Islet precursor cell (in vitro differentiated cells): ENCODE measurements at regions not wholly inside any gene's neighbourhood (a gene's known extent, or its start where the extent isn't known, plus 50 kb on each side); places are given as distances from the start of the nearest gene placed in this dataset.
"Not testable (repeated sequence)": the region's sequence is repeated elsewhere in the genome, so short reads cannot be mapped to it uniquely, and the experiment has no call there.

Source experiments
- DNase-seq: peaks from one replicate; pipeline ENCODE4 v3.0.0-alpha.2; 2018

- DNase-seq: no peak
Measured at GRCh38 chr7:10355816-10356215, 617.9 kb upstream of the PHF14 start.

DNA sequence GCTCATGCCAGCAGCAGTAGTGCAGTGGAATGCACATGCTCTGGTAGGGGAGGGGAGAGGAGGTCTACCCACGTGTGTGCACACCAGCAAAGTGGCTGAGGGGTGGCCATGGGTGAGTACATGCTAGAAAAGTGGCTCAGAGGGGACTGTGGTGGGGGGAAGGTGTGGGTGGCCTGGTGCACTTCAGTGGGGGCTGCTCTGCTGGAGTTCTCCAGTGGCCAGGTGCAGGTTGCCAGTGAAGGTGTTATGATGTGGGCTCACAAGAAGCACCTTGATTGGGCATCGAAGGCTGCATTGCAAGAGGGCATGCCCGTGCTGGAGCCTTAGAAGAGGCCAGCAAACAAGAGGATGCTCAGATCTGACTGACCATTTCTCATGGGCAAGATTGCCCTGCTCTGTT, 613.6 kb upstream of the PHF14 start:
- no peak for DNase-seq

DNA sequence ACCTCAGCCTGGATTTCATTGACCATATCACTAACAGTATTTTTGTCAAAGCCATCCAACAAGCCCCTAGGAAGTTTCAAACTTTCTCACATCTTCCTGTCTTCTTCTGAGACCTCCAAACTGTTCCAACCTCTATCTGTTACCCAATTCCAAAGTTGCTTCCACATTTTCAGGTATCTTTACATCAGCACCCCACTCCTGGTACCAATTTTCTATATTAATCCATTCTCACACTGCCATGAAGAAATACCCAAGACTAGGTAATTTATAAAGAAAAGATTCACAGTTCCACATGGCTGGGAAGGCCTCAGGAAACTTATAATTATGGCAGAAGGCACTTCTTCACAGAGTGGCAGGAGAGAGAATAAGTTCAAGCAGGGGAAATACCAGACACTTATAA, 571.9 kb upstream of the PHF14 start:
- DNase-seq: no peak

DNA sequence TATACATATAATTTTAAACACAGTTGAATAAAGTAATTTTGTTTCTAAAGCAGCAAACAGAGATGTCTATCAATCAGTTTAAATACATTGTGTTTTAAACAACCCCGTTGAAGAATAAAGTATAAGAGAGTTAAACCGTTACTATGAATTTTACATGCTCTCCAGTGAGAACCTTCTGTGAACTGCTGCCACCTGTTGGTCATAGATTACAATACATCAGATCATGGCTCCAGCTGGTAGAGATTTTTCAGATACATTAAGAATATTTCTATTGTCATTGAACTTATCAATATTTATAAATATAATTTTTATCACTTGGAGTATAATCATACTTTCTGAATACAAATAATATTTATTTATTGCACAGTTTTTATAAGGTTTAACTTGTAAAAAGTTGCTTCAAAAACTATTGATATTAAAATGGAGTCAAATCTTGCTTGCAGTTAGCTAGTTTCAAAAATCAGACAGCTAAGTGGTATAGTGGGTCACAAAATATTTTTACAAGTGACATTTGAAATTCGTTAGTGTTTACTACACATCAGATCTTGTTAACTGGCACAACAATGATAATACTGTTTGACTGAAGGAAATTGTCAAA, 561.2 kb upstream of the PHF14 start:
- DNase-seq: no peak

- DNase-seq: no peak
Measured at GRCh38 chr7:10418985-10419384, 554.7 kb upstream of the PHF14 start.

GRCh38 chr7:10429031-10429430, 544.6 kb upstream of the PHF14 start:
- no peak for DNase-seq

GRCh38 chr7:10429511-10429910, 544.2 kb upstream of the PHF14 start:
- DNase-seq: no peak

GRCh38 chr7:10436302-10436701, 537.4 kb upstream of the PHF14 start:
- DNase-seq: no peak

DNA sequence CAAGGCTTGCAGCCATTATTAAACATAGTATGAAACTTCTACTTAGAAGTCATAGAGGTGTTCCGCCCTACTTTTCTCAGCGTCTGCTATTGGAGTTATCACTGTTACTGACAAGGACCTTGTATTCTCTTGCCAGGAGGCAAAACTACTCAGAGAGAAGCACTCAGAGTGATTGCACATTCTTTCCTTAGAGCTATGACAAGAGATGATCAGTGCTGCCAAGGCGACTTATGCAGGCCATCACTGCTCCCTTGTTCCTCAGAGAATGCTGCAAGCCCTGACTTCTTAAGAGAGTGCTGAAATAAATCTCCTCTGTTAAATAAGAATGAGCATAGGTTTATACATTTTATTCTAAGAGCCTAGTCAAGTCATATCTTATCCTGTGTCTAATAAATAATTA, 534.6 kb upstream of the PHF14 start:
- DNase-seq: no peak

DNA sequence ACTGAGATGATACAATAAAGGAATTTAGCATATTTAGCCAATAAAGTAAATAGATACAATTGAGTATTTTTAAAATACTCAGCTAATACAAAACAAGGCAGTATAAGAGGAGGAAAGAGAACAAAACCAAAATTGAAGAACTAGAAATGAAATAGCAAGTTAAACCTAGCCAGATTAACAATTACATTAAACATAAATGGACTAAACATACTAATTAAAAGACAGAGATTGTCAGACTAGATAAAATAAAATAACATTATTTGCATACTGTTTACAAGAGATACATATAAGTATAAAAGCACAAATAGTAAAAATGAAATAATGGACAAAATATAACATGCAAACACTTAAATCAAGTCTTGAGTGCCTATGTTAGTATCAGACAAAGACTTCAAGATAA, 517.7 kb upstream of the PHF14 start:
- DNase-seq: no peak

- DNase-seq: no peak
Measured at GRCh38 chr7:10460474-10460873, 513.2 kb upstream of the PHF14 start.

- DNase-seq: no peak
Measured at GRCh38 chr7:10463701-10464100, 510.0 kb upstream of the PHF14 start.

DNA sequence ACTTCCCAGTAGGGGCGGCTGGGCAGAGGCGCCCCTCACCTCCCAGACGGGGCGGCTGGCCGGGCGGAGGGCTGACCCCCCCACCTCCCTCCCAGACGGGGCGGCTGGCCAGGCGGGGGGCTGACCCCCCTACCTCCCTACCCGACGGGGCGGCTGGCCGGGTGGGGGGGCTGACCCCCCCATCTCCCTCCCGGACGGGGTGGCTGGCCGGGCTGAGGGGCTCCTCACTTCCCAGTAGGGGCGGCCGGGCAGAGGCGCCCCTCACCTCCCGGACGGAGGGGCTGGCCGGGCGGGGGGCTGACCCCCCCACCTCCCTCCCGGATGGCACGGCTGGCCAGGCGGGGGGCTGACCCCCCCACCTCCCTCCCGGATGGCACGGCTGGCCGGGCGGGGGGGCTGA, 508.1 kb upstream of the PHF14 start:
- DNase-seq: not testable (repeated sequence)

DNA sequence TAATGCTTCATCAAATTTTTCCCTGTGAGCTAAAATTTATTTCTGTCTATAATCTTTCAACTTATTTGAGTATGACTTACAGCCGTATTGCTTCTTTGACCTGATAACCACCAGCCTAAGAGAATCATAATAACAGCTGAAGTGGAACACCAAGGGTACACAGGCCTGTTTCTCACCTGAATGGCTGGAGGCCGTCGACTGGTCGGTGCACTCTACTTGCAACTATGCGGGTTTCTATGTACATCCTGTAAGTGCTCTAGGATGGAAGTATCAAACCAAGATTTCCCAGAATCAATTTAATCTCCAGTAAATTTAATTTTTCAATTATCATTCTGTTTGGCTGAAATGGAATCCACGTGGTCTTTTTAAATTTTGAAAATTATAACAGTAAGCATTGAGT, 504.8 kb upstream of the PHF14 start:
- no peak for DNase-seq

- no peak for DNase-seq
Measured at GRCh38 chr7:10469476-10469875, 504.2 kb upstream of the PHF14 start.

GRCh38 chr7:10471280-10472058, 502.2 kb upstream of the PHF14 start:
- no peak for DNase-seq

GRCh38 chr7:10472115-10472514, 501.6 kb upstream of the PHF14 start:
- no peak for DNase-seq

DNA sequence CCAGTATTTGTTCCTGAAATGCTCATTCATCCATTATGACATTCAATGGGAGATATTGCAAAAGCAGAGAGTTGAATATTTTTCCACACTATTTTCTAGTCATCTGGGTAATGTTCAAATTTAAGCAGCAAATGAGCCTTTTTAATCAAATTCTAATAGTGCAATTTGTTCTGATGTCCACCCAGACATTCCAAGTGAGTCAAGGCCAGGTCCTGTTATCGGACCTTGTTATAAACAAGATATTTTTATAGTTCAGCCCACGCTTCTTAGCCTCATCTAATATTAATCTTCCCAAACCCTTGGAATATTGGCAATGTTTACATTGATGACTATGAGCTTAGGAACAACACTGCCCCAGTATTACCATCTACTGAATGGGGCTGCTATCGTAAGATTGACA, 500.1 kb upstream of the PHF14 start:
- DNase-seq: no peak

DNA sequence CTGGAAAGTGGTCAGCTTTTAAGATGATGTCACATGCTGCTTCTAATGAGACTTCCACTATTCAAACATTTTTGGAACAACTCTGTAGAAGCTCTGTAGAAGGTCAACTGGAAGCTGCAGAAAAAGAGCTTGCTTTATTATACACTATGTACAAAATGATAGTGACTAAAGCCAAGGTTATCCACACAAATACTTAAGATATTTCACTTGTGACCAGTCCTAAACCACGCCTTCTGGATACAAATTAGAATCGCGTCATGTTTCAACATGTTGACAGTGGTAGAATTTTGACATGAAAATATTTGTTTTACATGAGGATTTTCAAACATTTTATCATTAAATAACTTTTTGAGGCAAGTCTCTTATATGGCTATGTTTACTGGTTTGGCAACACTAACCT, 499.6 kb upstream of the PHF14 start:
- no peak for DNase-seq

- no peak for DNase-seq
Measured at GRCh38 chr7:10475940-10476641, 497.6 kb upstream of the PHF14 start.

GRCh38 chr7:10476642-10477041, 497.0 kb upstream of the PHF14 start:
- no peak for DNase-seq

- DNase-seq: peak; percentile 55
Measured at GRCh38 chr7:10483671-10484070, 490.0 kb upstream of the PHF14 start.

DNA sequence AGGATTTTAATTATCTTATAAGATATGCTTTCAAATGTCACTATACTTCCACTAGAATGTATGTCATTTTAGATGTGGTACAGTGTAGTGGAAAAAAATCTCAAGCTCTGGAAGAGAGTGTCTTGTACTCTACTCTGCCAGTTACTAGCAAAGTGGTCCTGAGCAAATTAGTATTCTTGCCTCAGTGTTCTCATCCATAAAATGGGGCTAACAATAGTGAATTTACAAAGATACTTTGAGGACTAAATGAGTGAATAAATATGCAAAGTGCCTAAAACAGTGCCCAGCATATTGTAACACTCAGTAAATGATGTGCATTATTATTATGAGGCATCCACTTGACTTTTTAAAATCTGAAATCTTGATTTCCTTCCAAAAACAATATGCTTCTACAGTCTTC, 488.9 kb upstream of the PHF14 start:
- DNase-seq: no peak

DNA sequence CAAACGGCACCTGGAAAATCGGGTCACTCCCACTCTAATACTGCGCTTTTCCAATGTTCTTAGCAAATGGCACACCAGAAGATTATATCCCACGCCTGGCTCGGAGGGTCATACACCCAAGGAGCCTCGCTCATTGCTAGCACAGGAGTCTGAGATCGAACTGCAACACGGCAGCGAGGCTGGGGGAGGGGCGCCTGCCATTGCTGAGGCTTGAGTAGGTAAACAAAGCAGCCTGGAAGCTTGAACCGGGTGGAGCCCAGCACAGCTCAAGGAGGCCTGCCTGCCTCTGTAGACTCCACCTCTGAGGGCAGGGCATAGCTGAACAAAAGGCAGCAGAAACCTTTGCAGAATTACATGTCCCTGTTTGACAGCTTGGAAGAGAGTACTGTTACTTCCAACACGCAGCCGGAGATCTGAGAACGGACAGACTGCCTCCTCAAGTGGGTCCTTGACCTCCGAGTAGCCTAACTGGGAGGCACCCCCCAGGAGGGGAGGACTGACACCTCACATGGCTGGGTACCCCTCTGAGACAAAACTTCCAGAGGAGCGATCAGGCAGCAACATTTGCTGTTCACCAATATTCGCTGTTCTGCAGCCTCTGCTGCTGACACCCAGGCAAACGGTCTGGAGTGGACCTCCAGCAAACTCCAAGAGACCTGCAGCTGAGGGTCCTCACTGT, 472.3 kb upstream of the PHF14 start:
- not testable (repeated sequence) for DNase-seq
